ENCODE measurements at regions not wholly inside any gene's neighbourhood (a gene's known extent, or its start where the extent isn't known, plus 50 kb on each side); places are given as distances from the start of the nearest gene placed in this dataset.
"Not testable (repeated sequence)": the region's sequence is repeated elsewhere in the genome, so short reads cannot be mapped to it uniquely, and the experiment has no call there.

DNA sequence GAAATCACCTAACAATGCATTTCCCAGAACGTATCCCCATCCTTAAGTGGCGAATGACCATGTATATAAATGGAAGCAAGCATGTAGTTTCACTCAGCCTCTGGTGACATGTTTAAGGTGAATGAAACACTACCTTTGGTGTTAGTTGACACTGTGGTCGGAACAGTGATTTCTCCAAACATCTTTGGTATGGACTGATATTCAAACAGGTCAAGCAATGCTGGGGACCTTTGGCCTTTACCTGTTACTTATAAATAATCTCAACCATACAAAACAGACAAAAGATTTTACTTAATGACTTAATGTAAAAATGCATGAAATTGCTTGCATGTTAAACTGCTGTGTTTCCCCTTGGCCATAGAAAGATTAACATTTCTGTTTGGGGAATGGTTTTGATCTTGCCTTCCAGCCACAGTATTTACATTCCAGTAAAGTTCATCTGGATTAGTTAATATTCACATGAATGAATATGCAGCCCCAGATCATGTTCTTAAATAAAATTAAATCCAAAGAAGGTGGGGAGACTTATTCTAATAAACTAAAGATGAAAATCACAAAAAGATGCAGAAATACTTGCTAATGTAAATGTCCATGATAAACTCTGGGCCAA, 74.4 kb upstream of the HES1 start:
- H3F3A ChIP-seq (ENCODE audit: control insufficient read depth, insufficient read depth), result peaks cover 7% of the 10 kb centered on the region
- H3K9me2 ChIP-seq (replicated peaks; ENCODE audit: control insufficient read depth, low read length), result no peaks in the 10 kb centered on the region
- no peak overlapping the region for H3K4me3 ChIP-seq (ENCODE audit: low read length)
- no peaks in the 10 kb centered on the region for H3K79me2 ChIP-seq (ENCODE audit: control insufficient read depth, low read length)
- no peak overlapping the region for H3K4me2 ChIP-seq (ENCODE audit: low read length)
- no peak for TF ChIP-seq EZH2phosphoT487 (IDR thresholded peaks at IDR 0.05; ENCODE audit: borderline replicate concordance, low read length)
- TF ChIP-seq, protein P1, sequence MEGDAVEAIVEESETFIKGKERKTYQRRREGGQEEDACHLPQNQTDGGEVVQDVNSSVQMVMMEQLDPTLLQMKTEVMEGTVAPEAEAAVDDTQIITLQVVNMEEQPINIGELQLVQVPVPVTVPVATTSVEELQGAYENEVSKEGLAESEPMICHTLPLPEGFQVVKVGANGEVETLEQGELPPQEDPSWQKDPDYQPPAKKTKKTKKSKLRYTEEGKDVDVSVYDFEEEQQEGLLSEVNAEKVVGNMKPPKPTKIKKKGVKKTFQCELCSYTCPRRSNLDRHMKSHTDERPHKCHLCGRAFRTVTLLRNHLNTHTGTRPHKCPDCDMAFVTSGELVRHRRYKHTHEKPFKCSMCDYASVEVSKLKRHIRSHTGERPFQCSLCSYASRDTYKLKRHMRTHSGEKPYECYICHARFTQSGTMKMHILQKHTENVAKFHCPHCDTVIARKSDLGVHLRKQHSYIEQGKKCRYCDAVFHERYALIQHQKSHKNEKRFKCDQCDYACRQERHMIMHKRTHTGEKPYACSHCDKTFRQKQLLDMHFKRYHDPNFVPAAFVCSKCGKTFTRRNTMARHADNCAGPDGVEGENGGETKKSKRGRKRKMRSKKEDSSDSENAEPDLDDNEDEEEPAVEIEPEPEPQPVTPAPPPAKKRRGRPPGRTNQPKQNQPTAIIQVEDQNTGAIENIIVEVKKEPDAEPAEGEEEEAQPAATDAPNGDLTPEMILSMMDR (IDR thresholded peaks at IDR 0.05; ENCODE audit: low read depth, low read length, poor library complexity, severe bottlenecking), result no peak
- no peaks in the 10 kb centered on the region for H3K27me3 ChIP-seq (ENCODE audit: control insufficient read depth, low read length)
- no peaks in the 10 kb centered on the region for H3K9me3 ChIP-seq (ENCODE audit: control insufficient read depth, insufficient read depth, low read length)
- H4K20me1 ChIP-seq (ENCODE audit: control insufficient read depth, insufficient read depth, low read depth, low read length), result no peaks in the 10 kb centered on the region
- H3K27ac ChIP-seq (ENCODE audit: low read depth, low read length), result no peak overlapping the region
- H3K36me3 ChIP-seq (ENCODE audit: control insufficient read depth, low read length), result no peaks in the 10 kb centered on the region
- H3K4me1 ChIP-seq (ENCODE audit: control insufficient read depth, low read length), result peaks cover 16% of the 10 kb centered on the region

DNA sequence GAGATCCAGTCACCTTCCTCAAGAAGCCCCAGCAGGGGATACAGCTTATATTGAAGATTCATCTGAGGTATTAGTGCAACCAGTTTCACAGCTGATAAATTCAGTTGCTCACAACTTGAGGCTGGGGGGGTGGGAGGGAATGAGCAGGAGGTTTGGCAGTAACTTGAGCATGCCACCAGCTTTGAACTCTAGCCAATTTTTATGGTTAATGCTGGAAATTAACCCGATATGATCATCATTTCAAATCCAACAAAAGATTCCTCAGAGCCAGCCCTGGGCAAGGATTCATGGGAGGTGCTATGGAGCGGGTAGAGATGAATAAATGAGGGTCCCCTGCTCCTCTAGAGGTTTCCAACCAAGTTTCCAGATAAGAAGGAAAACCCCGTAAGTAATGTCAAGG, 73.1 kb upstream of the HES1 start:
- no peaks in the 10 kb centered on the region for H3K27me3 ChIP-seq (ENCODE audit: control insufficient read depth, low read length)
- H3K9me2 ChIP-seq (replicated peaks; ENCODE audit: control insufficient read depth, low read length), result no peaks in the 10 kb centered on the region
- TF ChIP-seq EZH2phosphoT487 (IDR thresholded peaks at IDR 0.05; ENCODE audit: borderline replicate concordance, low read length), result no peak
- TF ChIP-seq, protein P1 (IDR thresholded peaks at IDR 0.05; ENCODE audit: low read depth, low read length, poor library complexity, severe bottlenecking), result no peak
- no peaks in the 10 kb centered on the region for H3K36me3 ChIP-seq (ENCODE audit: control insufficient read depth, low read length)
- no peak overlapping the region for H3K4me2 ChIP-seq (ENCODE audit: low read length)
- H3F3A ChIP-seq (ENCODE audit: control insufficient read depth, insufficient read depth), result peaks cover 7% of the 10 kb centered on the region
- H3K9me3 ChIP-seq (ENCODE audit: control insufficient read depth, insufficient read depth, low read length), result peaks cover 6% of the 10 kb centered on the region
- H3K27ac ChIP-seq (ENCODE audit: low read depth, low read length), result no peak overlapping the region
- H3K4me3 ChIP-seq (ENCODE audit: low read length), result no peak overlapping the region
- no peaks in the 10 kb centered on the region for H4K20me1 ChIP-seq (ENCODE audit: control insufficient read depth, insufficient read depth, low read depth, low read length)
- no peaks in the 10 kb centered on the region for H3K79me2 ChIP-seq (ENCODE audit: control insufficient read depth, low read length)
- H3K4me1 ChIP-seq (ENCODE audit: control insufficient read depth, low read length), result peaks cover 12% of the 10 kb centered on the region

DNA sequence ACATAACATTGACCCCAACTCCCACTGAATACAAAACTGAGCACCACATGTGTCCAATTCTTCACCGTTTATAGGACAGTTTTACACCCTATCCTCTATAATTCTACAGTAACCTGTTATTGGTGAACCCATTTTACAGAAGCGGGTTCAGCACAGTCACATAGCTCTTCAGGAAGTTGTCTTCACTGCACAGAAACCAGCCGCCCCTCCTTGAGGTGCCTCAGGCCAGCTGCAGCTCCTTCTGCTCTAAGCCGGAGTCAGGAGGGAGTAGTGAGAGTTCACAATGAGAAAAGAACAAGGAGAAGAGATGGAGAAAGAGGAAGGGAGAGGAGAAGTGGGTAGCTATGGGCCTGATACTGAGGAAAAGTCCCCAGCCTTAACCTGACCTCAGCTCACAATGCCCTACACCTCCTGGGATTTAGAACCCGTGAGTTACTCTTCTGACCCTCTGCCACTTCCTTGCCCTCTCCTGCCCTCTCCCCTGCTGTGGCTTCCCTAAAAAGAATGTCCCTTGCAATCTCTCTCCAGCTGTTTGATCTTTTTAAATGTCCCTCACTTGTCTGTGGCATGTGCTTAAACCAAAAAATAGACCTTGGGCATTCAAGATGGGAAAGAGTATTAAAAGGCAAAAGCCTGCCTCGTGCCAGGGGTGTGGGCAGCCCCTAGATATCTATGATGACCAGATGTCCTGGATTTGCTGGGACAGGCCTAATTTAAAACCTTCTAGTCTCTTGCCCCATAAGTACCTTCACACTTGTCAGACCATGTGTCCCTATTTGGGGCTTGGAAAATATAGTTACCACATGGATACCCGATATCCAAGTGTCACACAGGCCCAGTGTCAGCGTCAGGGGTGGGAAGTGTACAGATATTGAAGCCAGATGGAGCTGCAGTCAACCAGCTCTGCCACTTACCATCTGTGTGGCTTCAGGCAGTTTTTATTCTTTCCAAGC, 71.3 kb upstream of the HES1 start:
- H3F3A ChIP-seq (ENCODE audit: control insufficient read depth, insufficient read depth), result no peaks in the 10 kb centered on the region
- TF ChIP-seq EZH2phosphoT487 (IDR thresholded peaks at IDR 0.05; ENCODE audit: borderline replicate concordance, low read length), result no peak
- TF ChIP-seq, protein P1 (IDR thresholded peaks at IDR 0.05; ENCODE audit: low read depth, low read length, poor library complexity, severe bottlenecking), result no peak
- H3K27ac ChIP-seq (ENCODE audit: low read depth, low read length), result no peak overlapping the region
- no peaks in the 10 kb centered on the region for H3K79me2 ChIP-seq (ENCODE audit: control insufficient read depth, low read length)
- no peak overlapping the region for H3K4me3 ChIP-seq (ENCODE audit: low read length)
- H4K20me1 ChIP-seq (ENCODE audit: control insufficient read depth, insufficient read depth, low read depth, low read length), result no peaks in the 10 kb centered on the region
- no peaks in the 10 kb centered on the region for H3K27me3 ChIP-seq (ENCODE audit: control insufficient read depth, low read length)
- no peak overlapping the region for H3K4me2 ChIP-seq (ENCODE audit: low read length)
- H3K9me2 ChIP-seq (replicated peaks; ENCODE audit: control insufficient read depth, low read length), result no peaks in the 10 kb centered on the region
- H3K9me3 ChIP-seq (ENCODE audit: control insufficient read depth, insufficient read depth, low read length), result peaks cover 6% of the 10 kb centered on the region
- peaks cover 1% of the 10 kb centered on the region for H3K4me1 ChIP-seq (ENCODE audit: control insufficient read depth, low read length)
- no peaks in the 10 kb centered on the region for H3K36me3 ChIP-seq (ENCODE audit: control insufficient read depth, low read length)

DNA sequence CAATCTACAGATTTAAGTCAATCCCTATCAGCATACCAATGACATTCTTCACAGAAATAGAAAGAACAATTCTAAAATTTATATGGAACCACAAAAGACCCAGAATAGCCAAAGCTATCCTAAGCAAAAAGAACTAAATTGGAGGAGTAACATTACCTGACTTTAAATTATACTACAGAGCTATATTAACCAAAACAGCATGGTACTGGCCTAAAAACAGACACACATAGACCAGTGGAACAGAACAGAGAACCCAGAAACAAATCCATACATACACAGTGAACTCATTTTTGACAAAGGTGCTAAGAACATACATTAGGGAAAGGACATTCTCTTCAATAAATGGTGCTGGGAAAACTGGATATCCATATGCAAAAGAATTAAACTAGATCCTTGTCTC, 68.6 kb upstream of the HES1 start:
- not testable (repeated sequence) for H3F3A ChIP-seq (ENCODE audit: control insufficient read depth, insufficient read depth); H3K27ac ChIP-seq (ENCODE audit: low read depth, low read length); H3K4me3 ChIP-seq (ENCODE audit: low read length); H3K36me3 ChIP-seq (ENCODE audit: control insufficient read depth, low read length); H3K9me2 ChIP-seq (replicated peaks; ENCODE audit: control insufficient read depth, low read length); H3K4me2 ChIP-seq (ENCODE audit: low read length); H3K27me3 ChIP-seq (ENCODE audit: control insufficient read depth, low read length); H4K20me1 ChIP-seq (ENCODE audit: control insufficient read depth, insufficient read depth, low read depth, low read length); H3K79me2 ChIP-seq (ENCODE audit: control insufficient read depth, low read length); H3K9me3 ChIP-seq (ENCODE audit: control insufficient read depth, insufficient read depth, low read length)
- peaks cover 24% of the 10 kb centered on the region for H3K4me1 ChIP-seq (ENCODE audit: control insufficient read depth, low read length)
